Aorta (tissue), 5 donors: ENCODE measurements at regions not wholly inside any gene's neighbourhood (a gene's known extent, or its start where the extent isn't known, plus 50 kb on each side); places are given as distances from the start of the nearest gene placed in this dataset.

Source experiments
- ATAC-seq: fragments of 200-7000 bp; cut with Tn5 transposase; one replicate; pipeline ENCODE4 v1.9.1; 2022; ENCODE audit warnings: moderate library complexity; ENCODE audit not compliant: low FRiP score
- DNase-seq, 2 donors: peaks; one replicate each; pipeline ENCODE4 v3.0.0-alpha.2; 2020
- H3K27ac ChIP-seq, 2 donors: one replicate each; pipeline ENCODE4 v1.5.1; 2013; ENCODE audit warnings: low read length in 2 of 2, mild to moderate bottlenecking in 2 of 2, moderate library complexity in 2 of 2, control low read depth in 1 of 2, inconsistent platforms in 1 of 2, low read depth in 1 of 2
- H3K27me3 ChIP-seq, 2 donors: one replicate each; pipeline ENCODE4 v1.6.1; 2013; ENCODE audit warnings: control low read depth in 1 of 2, low read length in 1 of 2, mild to moderate bottlenecking in 1 of 2, moderate library complexity in 1 of 2; ENCODE audit not compliant: insufficient read depth in 2 of 2, control insufficient read depth in 1 of 2
- H3K36me3 ChIP-seq, 2 donors: one replicate each; pipeline ENCODE4 v1.6.1; 2013; ENCODE audit warnings: control low read depth in 1 of 2, low read length in 1 of 2, mild to moderate bottlenecking in 1 of 2; ENCODE audit not compliant: insufficient read depth in 2 of 2, control insufficient read depth in 1 of 2
- H3K4me1 ChIP-seq, 2 donors: one replicate each; pipeline ENCODE4 v1.6.1; 2013; ENCODE audit warnings: low read length in 2 of 2, control low read depth in 1 of 2, mild to moderate bottlenecking in 1 of 2, moderate library complexity in 1 of 2; ENCODE audit not compliant: insufficient read depth in 2 of 2, control insufficient read depth in 1 of 2
- H3K4me3 ChIP-seq, 2 donors: one replicate each; pipeline ENCODE4 v1.5.1; 2013; ENCODE audit warnings: low read length in 2 of 2, control low read depth in 1 of 2, mild to moderate bottlenecking in 1 of 2
- H3K9me3 ChIP-seq: one replicate; pipeline ENCODE4 v1.6.1; 2013; ENCODE audit warnings: mild to moderate bottlenecking, low read length; ENCODE audit not compliant: control insufficient read depth
- WGBS, 2 donors: extraction: QIAGEN DNeasy Blood & Tissue Kit; methylation state at CpG; one replicate each; pipeline ENCODE4 v1.1.7; 2013; 5-methylcytosine and 5-hydroxymethylcytosine counted together
- intact Hi-C, 2 donors: fragments of 100-400 bp; cut with DNase I; formaldehyde crosslinking; loops; one replicate each; pipeline versions ENCODE4 v1.14.2 to v1.15.0; 2022
- donor health status: healthy with polysubstance abuse.
- donor health status: Bipolar disorder and iron deficiency.
- donor health status: DM: no; HTN: no; CAD: no.
- donor health status: DM: no; HTN: no; CAD: no.
- donor health status: DM: yes; HTN: yes; CAD: no.

DNA sequence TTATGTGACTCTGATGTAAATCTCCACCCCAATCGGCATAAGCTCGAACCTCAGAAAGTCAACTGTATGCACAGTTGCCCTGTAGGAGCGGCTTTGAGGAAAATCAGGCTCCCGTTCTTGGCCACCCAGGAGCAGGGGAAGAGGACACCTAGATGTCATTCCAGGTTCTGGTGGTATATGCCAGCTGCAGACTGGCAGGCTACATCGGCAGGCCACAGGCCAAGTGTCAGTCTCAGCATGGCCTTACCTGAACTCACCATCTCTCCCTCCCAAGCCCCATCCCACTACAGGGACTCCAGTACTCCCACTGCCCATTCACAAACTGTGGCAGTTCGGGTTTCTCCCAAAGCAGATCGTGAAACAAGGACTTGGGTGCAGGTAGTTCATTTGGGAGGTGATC is 428.1 kb downstream of the BCOR start:
- no peak overlapping the region for H3K4me3 ChIP-seq
- ATAC-seq (no peak), DNase-seq (no peak)
- 84 to 96% methylated on average over 7 of the region's 7 CpGs for WGBS, 2 donors
- no peaks in the 10 kb centered on the region for H3K27me3 ChIP-seq
- H3K27ac ChIP-seq = no peak overlapping the region
- intact Hi-C loops = no loop called here
- H3K4me1 ChIP-seq = no peaks in the 10 kb centered on the region
- H3K36me3 ChIP-seq = no peaks in the 10 kb centered on the region
- H3K9me3 ChIP-seq = no peaks in the 10 kb centered on the region

DNA sequence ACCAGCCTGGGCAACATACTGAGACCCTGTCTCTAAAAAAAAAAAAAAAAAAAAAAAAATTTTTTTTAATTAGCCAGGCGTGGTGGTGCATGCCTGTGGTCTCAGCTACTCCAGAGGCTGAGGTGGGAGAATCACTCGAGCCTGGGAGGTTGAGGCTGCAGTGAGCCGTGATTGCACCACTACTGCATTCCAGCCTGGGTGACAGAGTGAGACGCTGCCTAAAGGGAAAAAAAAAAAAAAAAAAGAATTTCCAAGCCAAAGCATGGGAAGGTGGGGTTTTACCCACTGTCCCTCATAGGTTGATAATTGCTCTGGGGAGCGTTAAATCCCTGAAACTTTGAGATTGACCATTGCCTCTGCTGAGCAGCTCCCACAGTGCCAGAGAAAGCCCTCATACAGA is 427.5 kb downstream of the BCOR start:
- Histone ChIP-seq H3K36me3 (no peaks in the 10 kb centered on the region), H3K27ac (no peak overlapping the region), H3K4me1 (no peaks in the 10 kb centered on the region), H3K4me3 (no peak overlapping the region), H3K9me3 (no peaks in the 10 kb centered on the region), H3K27me3 (no peaks in the 10 kb centered on the region)
- no peak for ATAC-seq
- no peak for DNase-seq
- 73 to 85% methylated on average over 5 of the region's 5 CpGs for WGBS, 2 donors
- intact Hi-C loops = no loop called here

DNA sequence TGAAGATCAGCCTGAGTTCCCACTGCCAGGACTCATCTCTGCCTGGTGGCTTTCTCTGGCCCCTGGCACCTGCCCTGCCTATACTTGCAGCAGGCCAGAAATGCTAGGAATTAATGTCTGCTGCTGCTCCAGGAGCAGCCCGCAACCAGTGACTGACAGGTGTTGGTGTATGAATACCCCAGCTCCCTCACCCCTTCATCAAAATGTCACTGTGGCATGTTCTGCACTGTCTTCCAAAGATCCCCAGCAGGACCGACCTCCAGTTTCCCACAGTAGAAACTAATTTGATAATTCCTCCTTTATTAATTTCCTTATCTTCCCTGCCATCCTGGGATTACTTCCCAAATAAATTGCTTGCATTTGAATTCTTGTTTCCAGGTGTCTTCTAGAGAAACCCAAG is 425.4 kb downstream of the BCOR start:
- H3K4me3 ChIP-seq = no peak overlapping the region
- no peak for DNase-seq
- intact Hi-C loops = no loop called here
- no peaks in the 10 kb centered on the region for H3K36me3 ChIP-seq
- no peak for ATAC-seq
- H3K27me3 ChIP-seq = no peaks in the 10 kb centered on the region
- H3K27ac ChIP-seq = no peak overlapping the region
- H3K9me3 ChIP-seq = no peaks in the 10 kb centered on the region
- no peaks in the 10 kb centered on the region for H3K4me1 ChIP-seq
- 89 to 98% methylated on average over 2 of the region's 2 CpGs for WGBS, 2 donors

DNA sequence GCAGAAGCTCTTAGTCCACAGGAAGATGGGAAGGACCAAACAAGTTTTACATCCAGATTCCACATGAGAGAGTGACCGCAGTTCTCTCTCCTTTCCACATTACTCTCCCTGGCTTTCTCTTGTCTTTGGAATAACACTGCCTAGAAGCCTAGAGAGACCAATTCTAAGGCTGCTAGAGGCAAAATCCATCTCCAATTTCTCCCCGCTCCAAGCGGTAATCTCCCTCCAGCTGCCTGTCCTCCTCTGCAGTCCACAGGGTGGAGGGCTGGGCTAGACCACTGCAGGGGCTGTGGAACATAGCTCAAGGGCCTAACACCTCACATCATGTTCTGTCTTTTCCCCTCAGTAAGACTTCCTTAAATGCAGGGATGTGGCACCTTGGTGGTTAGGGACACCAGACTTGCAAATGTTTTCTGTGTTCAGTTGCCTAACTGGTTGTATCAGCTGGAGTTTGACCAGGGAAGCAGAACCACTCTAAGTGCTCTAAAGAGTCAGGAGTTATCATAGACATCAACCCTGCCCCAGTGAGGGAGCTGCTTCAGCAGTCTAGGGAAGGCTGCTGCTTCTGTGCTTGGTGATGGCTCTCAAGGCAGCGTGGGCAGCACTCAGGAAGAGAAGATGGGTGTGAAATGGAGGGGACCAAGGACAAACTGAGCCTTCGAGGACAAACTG is 423.1 kb downstream of the BCOR start:
- H3K27ac ChIP-seq = no peak overlapping the region
- WGBS, 2 donors = 76 to 100% methylated on average over 5 of the region's 5 CpGs
- H3K4me3 ChIP-seq = no peak overlapping the region
- H3K36me3 ChIP-seq = no peaks in the 10 kb centered on the region
- no peak for DNase-seq
- intact Hi-C loops = no loop called here
- no peaks in the 10 kb centered on the region for H3K4me1 ChIP-seq
- no peaks in the 10 kb centered on the region for H3K27me3 ChIP-seq
- no peak for ATAC-seq
- H3K9me3 ChIP-seq = no peaks in the 10 kb centered on the region

DNA sequence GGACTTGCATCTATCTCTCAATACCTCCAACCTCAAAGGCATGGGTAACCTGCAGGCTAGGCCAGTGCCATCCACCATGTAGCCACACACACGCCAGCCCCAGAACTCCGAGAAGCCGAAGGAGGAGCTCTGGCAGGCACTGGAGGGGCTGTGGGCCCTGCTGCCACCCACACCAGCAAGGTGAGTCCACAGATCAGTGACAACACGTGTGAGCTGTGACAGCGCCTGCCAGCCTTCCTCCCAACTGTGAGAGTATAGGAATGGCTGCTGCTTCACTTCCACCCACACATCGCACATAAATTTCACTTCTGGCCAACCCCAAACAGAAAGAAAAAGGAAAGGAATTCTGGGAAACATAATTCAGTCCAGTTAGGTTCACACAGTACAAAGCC is 422.6 kb downstream of the BCOR start:
- H3K9me3 ChIP-seq = no peaks in the 10 kb centered on the region

DNA sequence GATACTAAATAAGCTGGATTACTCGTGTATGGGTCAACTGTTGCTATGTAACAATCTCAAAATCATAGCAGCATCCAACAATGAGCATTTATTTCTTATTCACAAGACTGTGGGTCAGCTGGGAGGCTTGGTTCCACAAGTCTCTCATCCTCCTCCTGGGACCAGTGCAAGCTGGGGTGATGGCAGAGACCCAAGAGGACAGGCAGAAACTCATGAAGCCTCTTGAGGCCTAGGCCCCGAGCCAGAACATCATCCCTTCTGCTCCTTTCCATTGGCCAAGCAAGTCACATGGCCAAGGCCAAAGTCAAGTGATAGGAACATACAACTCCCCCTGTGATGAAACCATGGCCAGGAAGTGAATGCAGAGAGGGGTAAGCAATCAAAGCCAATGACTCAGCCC is 422.1 kb downstream of the BCOR start:
- peak; percentile 67 for ATAC-seq
- H3K4me1 ChIP-seq = no peaks in the 10 kb centered on the region

More for the DNA sequence above, 422.6 kb downstream of the BCOR start:
- intact Hi-C loops = no loop called here
- Histone ChIP-seq H3K4me1 (no peaks in the 10 kb centered on the region), H3K36me3 (no peaks in the 10 kb centered on the region), H3K4me3 (no peak overlapping the region), H3K27ac (no peak overlapping the region), H3K27me3 (no peaks in the 10 kb centered on the region)
- DNase-seq (no peak), ATAC-seq (no peak)
- 93 to 94% methylated on average over 6 of the region's 6 CpGs for WGBS, 2 donors

DNA sequence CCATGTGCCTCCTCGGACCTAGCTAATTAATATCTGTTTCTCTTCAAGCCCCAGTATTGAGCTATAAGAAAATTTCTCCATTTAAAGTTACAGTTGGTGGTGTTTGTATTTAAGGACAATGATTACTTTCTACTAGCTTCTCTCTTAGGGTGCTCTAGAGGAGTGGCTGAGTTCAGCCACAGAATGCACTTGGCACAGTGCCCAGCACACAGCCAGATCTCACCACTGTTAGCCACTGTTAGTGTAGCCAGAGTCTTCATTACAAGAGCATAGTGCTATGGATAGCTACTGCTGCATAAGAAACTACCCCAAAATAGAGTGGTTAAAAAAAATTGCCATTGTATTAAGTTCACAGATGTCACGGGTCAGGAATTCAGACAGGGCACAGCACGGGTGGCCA is 421.3 kb downstream of the BCOR start:
- no peaks in the 10 kb centered on the region for H3K4me1 ChIP-seq
- no peaks in the 10 kb centered on the region for H3K36me3 ChIP-seq
- no peaks in the 10 kb centered on the region for H3K9me3 ChIP-seq
- no peaks in the 10 kb centered on the region for H3K27me3 ChIP-seq
- intact Hi-C loops = no loop called here
- no peak overlapping the region for H3K27ac ChIP-seq
- 75 to 94% methylated on average over 3 of the region's 3 CpGs for WGBS, 2 donors
- DNase-seq (no peak), ATAC-seq (no peak)
- H3K4me3 ChIP-seq = no peak overlapping the region

More for the DNA sequence above, 422.1 kb downstream of the BCOR start:
- H3K4me3 ChIP-seq = no peak overlapping the region
- no peaks in the 10 kb centered on the region for H3K27me3 ChIP-seq
- DNase-seq = no peak
- no peak overlapping the region for H3K27ac ChIP-seq
- H3K9me3 ChIP-seq = no peaks in the 10 kb centered on the region
- WGBS, 2 donors = 41 to 44% methylated on average over 2 of the region's 2 CpGs
- no peaks in the 10 kb centered on the region for H3K36me3 ChIP-seq
- intact Hi-C loops = no loop called here

DNA sequence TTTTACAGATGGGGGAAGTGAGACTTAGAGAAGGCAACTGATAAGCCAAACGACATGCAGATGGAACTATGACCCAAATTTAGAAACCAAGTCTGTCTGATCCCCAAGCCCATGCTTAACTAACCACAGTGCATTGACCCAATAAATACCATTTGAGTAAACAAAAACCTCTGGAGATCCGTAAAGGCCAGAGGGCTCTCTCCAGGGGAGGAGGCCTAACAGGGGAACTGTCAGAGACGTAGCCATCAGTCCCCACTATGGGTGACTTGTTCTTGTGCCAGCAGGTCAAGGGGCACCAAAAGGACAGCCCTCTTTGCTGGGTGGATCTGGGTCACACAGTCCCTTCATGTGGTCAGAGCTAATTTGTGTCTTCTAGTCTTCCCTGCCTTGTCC is 420.2 kb downstream of the BCOR start:
- ATAC-seq = no peak

DNA sequence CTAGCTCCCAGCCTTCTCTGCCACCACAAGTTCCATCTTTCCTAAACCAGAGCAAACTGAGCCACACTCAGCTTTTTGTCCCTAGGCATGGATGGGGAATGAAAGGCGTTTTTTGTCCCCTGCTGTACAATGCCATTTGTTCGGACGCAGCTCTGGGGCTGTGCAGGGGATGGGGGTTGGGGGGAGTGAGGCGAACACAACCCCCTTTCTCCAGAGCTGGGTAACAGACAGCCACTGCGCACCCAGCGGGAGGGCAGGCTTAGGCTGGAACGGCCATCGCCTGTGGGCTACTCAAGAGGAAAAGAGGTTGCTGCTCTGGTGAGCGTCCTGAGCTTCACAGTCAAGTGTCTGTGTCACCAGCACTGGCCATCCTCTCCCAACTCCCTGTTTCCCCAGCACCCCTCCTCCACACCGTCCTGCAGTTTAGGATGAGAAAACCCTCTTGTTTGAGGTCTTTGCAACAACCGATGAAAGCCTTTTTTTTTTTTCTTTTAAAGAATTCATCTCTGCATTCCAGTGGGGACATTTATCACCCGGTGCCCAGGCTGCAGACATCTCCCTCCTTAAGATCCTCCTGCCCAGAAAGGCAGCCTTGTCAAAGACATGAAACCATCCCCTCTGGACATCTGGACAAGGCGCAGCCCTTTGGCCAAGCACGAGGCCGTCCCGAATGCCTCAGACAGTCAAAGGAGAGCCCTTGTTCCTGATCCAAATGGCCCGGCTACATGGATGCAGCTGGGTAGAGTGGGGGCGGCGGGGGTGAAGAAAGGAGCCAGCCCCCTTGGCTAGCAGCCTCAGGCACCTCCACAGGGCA is 419.6 kb downstream of the BCOR start:
- intact Hi-C loops = no loop called here
- no peak for DNase-seq

More for the DNA sequence above, 420.2 kb downstream of the BCOR start:
- Histone ChIP-seq H3K36me3 (no peaks in the 10 kb centered on the region), H3K27me3 (no peaks in the 10 kb centered on the region), H3K27ac (no peak overlapping the region), H3K9me3 (no peaks in the 10 kb centered on the region), H3K4me3 (no peak overlapping the region), H3K4me1 (no peaks in the 10 kb centered on the region)
- intact Hi-C loops = no loop called here
- no peak for DNase-seq
- WGBS, 2 donors = 78 to 86% methylated on average over 3 of the region's 3 CpGs

More for the DNA sequence above, 419.6 kb downstream of the BCOR start:
- Histone ChIP-seq H3K27ac (no peak overlapping the region), H3K4me3 (no peak overlapping the region), H3K4me1 (no peaks in the 10 kb centered on the region), H3K36me3 (no peaks in the 10 kb centered on the region), H3K27me3 (no peaks in the 10 kb centered on the region), H3K9me3 (no peaks in the 10 kb centered on the region)
- no peak for ATAC-seq
- 81 to 82% methylated on average over 19 of the region's 19 CpGs for WGBS, 2 donors
